ENCODE measurements at regions not wholly inside any gene's neighbourhood (a gene's known extent, or its start where the extent isn't known, plus 50 kb on each side); places are given as distances from the start of the nearest gene placed in this dataset.

GRCh38 chr12:91851741-91852477 lies 293.7 kb downstream of the BTG1 start:
- H3K27ac ChIP-seq, result no peak overlapping the region

GRCh38 chr12:91846466-91847055 lies 299.1 kb downstream of the BTG1 start:
- DNase-seq (ENCODE audit: low spot score), result no peak
- no peak for TF ChIP-seq CTCF (IDR thresholded peaks at IDR 0.05)
- Histone ChIP-seq H3K4me3 (no peak overlapping the region), H3K27ac (no peak overlapping the region)

More at GRCh38 chr12:91851741-91852477, 293.7 kb downstream of the BTG1 start:
- no peak overlapping the region for H3K4me3 ChIP-seq
- no peak for DNase-seq (ENCODE audit: low spot score)
- no peak for TF ChIP-seq CTCF (IDR thresholded peaks at IDR 0.05)

GRCh38 chr12:91845365-91845764 lies 300.3 kb downstream of the BTG1 start:
- no peak overlapping the region for H3K27ac ChIP-seq
- no peak for TF ChIP-seq CTCF (IDR thresholded peaks at IDR 0.05)

GRCh38 chr12:91841822-91842221 lies 303.8 kb downstream of the BTG1 start:
- Histone ChIP-seq H3K27ac (no peak overlapping the region), H3K4me3 (no peak overlapping the region)
- no peak for DNase-seq (ENCODE audit: low spot score)
- no peak for TF ChIP-seq CTCF (IDR thresholded peaks at IDR 0.05)

More at GRCh38 chr12:91845365-91845764, 300.3 kb downstream of the BTG1 start:
- no peak overlapping the region for H3K4me3 ChIP-seq
- DNase-seq (ENCODE audit: low spot score), result no peak

GRCh38 chr12:91836696-91837095 lies 308.9 kb downstream of the BTG1 start:
- Histone ChIP-seq H3K4me3 (no peak overlapping the region), H3K27ac (no peak overlapping the region)
- no peak for DNase-seq (ENCODE audit: low spot score)
- no peak for TF ChIP-seq CTCF (IDR thresholded peaks at IDR 0.05)

- Histone ChIP-seq H3K4me3 (no peak overlapping the region), H3K27ac (no peak overlapping the region)
- TF ChIP-seq CTCF (IDR thresholded peaks at IDR 0.05), result no peak
- DNase-seq (ENCODE audit: low spot score), result no peak
These were observed 309.4 kb downstream of the BTG1 start for GRCh38 chr12:91836264-91836663.

GRCh38 chr12:91835693-91836092 lies 310.0 kb downstream of the BTG1 start:
- DNase-seq (ENCODE audit: low spot score), result no peak
- Histone ChIP-seq H3K4me3 (no peak overlapping the region), H3K27ac (no peak overlapping the region)
- no peak for TF ChIP-seq CTCF (IDR thresholded peaks at IDR 0.05)
